GM13977 (cell line): ENCODE measurements at regions not wholly inside any gene's neighbourhood (a gene's known extent, or its start where the extent isn't known, plus 50 kb on each side); places are given as distances from the start of the nearest gene placed in this dataset.

Source experiments
- DNase-seq: peaks from one replicate; pipeline ENCODE4 v3.0.0; 2012; ENCODE audit warnings: low spot score
- in situ Hi-C: fragments of 300-500 bp; cut with MboI; formaldehyde crosslinking; loops from one replicate; pipeline ENCODE4 v1.12.0; 2022; ENCODE audit warnings: low sequenced_read_pairs, low pct_unique_long_range_greater_than_20kb, mixed read lengths, inconsistent platforms; ENCODE audit not compliant: unreplicated experiment
- TF ChIP-seq, protein P1 (sequence below): IDR thresholded peaks from 2 replicates; pipeline ENCODE4 v1.5.1; 2012; ENCODE audit warnings: mild to moderate bottlenecking, control low read depth; ENCODE audit not compliant: insufficient read depth; ENCODE audit errors: extremely low read depth, missing control alignments

DNA sequence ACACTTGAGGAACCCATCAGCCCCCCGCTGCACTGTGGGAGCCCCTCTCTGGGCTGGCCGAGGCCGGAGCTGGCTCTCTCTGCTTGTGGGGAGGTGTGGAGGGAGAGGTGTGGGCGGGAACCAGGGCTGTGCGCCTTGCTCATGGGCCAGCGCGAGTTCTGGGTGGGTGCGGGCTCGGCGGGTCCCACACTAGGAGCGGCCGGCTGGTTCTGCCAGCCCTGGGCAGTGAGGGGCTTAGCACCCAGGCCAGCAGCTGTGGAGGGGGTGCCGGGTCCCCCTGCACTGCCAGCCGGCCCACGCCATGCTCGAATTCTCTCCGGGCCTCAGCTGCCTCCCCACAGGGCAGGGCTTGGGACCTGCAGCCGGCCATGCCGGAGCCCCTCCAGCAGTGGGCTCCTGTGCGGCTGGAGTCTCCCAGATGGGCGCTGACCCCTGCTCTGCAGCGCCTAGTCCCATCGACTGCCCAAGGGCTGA is 430.2 kb downstream of the FAT4 start:
- in situ Hi-C loops: no loop called here
- TF ChIP-seq, protein P1, sequence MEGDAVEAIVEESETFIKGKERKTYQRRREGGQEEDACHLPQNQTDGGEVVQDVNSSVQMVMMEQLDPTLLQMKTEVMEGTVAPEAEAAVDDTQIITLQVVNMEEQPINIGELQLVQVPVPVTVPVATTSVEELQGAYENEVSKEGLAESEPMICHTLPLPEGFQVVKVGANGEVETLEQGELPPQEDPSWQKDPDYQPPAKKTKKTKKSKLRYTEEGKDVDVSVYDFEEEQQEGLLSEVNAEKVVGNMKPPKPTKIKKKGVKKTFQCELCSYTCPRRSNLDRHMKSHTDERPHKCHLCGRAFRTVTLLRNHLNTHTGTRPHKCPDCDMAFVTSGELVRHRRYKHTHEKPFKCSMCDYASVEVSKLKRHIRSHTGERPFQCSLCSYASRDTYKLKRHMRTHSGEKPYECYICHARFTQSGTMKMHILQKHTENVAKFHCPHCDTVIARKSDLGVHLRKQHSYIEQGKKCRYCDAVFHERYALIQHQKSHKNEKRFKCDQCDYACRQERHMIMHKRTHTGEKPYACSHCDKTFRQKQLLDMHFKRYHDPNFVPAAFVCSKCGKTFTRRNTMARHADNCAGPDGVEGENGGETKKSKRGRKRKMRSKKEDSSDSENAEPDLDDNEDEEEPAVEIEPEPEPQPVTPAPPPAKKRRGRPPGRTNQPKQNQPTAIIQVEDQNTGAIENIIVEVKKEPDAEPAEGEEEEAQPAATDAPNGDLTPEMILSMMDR: no peak
- DNase-seq: no peak

DNA sequence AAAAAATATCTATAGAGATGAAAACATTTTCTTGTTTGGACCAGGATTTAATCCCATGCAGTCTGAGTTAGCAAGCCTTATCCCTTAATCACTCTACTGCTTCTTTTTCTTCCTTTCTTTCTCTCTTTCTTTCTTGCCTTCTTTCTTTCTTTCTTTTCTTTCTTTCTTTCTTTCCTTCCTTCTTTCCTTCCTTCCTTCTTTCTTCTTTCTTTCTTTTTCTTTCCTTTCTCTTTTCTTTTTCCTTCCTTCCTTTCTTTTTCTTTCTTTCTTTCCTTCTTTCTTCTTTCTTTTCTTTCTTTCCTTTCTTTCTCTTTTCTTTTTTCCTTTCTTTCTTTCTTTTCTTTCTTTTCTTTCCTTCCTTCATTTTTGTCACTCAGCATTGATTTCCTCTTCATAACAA is 434.6 kb downstream of the FAT4 start:
- in situ Hi-C loops: no loop called here
- DNase-seq: no peak
- TF ChIP-seq, protein P1: no peak

DNA sequence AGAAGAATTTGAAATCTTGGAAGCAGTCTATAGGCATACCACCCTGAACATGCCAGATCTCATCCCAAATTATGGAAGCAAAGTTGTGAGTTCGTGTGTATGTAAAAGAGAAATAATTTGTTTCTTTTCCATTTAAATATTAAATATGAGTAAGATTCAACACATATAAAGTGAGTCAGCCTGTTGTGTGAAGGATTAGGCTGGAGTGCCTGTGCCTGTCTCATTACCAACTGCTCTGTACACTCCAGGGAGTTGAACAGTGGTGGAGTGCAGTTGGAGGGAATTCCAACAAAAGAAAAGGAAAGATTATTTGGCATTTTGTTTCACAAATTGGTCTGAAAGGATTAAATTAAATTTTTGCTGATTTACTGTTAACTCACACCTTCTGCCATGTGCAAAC is 435.6 kb downstream of the FAT4 start:
- in situ Hi-C loops: no loop called here
- TF ChIP-seq, protein P1: no peak

DNA sequence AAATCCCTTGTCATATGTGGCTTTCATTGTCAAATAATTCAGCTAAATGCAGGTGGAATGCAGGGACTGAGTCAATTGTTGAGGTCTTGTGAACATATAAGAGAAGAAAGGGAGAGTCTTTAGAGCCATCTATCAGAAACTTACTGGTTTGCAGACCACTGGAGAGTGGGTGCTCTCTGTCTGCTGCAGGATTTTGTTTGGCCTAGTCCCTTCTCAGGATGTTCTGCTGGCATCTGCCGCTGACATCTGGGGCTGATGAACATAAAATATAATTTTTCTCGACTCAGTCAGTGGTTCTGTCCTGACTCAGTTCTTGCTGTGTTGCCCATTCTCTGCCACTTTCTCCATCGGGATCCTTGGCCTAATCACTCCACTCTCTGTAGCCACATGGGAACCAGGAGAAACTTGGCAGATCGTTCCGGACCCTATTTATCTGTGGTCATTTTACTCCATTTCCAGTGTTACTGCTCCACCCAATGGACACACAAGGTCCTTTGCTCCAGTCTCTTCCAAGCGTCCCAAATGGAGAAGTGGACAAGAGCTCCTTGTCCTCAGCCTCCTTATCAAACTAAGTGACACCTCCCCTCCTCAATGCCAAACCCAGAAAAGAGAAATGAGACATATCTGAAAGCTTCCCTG is 436.2 kb downstream of the FAT4 start:
- in situ Hi-C loops: no loop called here
- TF ChIP-seq, protein P1: no peak
- DNase-seq: no peak

More for the DNA sequence above, 435.6 kb downstream of the FAT4 start:
- DNase-seq: no peak

DNA sequence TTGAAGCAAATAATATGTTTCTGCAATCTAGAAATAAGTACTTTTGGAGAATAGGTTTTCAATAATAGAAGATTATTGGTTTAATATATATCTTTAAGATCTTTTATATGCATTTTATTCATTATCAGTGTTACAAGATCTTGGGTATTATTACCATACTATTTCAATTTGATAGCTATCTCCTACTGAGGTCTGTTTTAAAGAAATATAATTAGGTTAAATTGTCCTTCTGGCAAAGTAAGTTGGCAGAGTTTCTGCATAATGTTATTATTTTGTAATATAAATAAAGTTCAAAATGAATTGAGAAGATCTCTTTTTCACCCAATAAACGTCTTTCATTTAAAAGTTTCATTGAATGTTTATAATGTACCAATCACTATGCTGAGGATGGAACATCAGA is 443.7 kb downstream of the FAT4 start:
- in situ Hi-C loops: no loop called here
- DNase-seq: no peak
- TF ChIP-seq, protein P1: no peak

DNA sequence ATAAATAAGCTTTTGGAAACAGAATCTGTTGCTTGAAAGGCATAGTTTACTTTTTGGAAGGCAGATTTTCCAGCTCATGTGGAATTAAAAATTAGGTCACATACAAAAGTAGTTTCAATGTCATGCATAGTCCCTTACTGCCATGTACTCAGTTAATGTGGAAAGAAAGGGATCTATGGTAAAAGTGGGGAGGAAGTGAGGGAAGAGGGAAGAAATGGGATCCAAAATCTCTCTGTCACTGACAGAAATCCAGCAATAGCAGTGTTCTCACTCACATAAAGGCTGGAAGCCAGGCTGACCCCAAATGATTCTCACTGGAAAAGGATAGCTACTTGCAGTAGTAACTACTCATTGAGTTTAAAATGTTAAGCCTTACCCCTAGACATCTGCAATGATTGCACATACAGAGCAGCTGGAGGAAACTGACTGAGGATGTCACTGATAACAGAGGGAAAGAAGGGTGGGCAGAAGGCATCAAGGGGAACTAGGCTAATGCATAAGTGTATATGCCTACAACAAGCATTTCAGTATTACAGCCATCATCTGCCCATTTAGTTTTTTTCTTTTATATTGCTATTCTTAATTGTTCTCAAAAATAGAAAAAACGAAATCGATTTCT is 445.6 kb downstream of the FAT4 start:
- DNase-seq: no peak
- TF ChIP-seq, protein P1: no peak
- in situ Hi-C loops: no loop called here

DNA sequence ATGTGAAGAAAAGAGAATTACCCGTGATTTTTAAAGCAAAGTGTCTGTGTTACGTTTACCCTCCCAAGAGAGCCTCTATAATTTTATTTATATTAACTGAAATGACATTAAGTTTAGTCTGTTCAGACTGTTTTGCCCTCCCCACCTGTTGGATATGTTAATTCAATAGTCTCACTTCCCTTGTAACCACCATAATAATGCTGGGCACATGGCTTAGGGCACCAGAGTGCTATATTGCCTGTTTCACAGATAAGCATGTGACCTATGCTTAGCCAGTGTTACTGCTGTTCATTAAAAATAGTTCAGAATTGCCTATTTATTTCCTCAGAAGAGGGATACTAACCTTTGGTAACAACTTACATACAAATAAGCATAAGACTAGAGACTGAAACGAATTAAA is 446.2 kb downstream of the FAT4 start:
- TF ChIP-seq, protein P1: no peak
- in situ Hi-C loops: no loop called here
- no peak for DNase-seq
